ENCODE measurements at regions not wholly inside any gene's neighbourhood (a gene's known extent, or its start where the extent isn't known, plus 50 kb on each side); places are given as distances from the start of the nearest gene placed in this dataset.

DNA sequence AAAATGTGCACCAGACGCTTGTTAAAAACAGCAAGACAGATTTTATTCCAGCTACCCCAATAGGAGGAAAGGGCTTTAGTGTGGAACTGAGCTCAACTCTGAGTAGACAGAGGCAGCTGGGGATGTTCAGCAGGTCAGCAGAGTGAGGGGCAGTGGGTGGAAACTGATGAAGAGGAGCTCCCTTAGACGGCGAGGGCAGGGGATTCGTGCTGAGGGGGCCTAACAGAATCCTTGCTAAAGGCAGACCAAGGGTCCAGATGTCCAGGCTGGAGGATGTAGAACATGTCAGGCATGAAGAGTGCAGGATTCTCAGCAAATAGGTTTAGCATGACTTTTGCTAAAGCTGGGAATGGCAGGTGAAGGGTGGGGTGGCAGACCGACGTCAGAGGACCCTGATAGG, 71.9 kb upstream of the OLFM1 start:
- Histone ChIP-seq H3K27me3 (ENCODE audit: control insufficient read depth in 5 of 5, insufficient read depth in 4 of 5, low read length in 5 of 5) (peaks cover 0 to 20% (median 19%) of the 10 kb centered on the region in 5 donors), H3K4me1 (ENCODE audit: control insufficient read depth in 5 of 5, insufficient read depth in 5 of 5, low read length in 5 of 5) (no peaks in the 10 kb centered on the region), H3K4me3 (ENCODE audit: low read depth in 1 of 5, low read length in 5 of 5) (no peak overlapping the region), H3K9ac (ENCODE audit: low read length in 5 of 5) (no peak overlapping the region), H3K27ac (ENCODE audit: low read depth, low read length) (no peak overlapping the region), H3K9me3 (ENCODE audit: control insufficient read depth in 5 of 5, low read length in 5 of 5) (no peaks in the 10 kb centered on the region), H3K36me3 (ENCODE audit: control insufficient read depth in 5 of 5, insufficient read depth in 5 of 5, low read length in 5 of 5) (no peaks in the 10 kb centered on the region)

DNA sequence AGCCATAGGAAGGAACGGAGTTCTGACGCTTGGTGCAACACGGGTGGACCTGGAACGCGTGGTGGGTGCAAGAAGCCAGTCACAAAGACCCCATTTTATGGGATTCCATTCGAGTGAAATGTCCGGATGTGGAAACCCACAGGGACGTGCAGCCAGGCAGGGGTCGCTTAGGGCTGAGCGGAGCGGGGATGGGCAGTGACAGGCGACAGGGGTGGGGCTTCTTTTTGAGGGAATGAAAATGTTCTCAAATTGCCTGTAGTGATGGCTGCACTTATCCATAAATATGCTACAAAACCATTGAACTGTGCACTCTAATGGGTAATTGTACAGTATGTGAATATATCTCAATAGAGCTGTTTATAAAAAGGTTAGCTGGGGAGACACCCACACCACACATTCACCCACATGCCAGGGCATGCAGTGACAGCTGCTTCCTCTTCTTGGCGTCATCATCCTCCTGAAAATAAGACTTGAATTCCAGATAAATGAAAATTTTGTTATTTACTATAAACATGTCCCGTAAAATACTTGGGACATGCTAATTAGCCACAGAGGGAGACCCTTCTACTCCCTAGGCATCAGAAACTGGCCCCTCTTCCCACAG, 71.3 kb upstream of the OLFM1 start:
- Histone ChIP-seq H3K4me3 (ENCODE audit: low read depth in 1 of 5, low read length in 5 of 5) (no peak overlapping the region), H3K36me3 (ENCODE audit: control insufficient read depth in 5 of 5, insufficient read depth in 5 of 5, low read length in 5 of 5) (no peaks in the 10 kb centered on the region), H3K27ac (ENCODE audit: low read depth, low read length) (no peak overlapping the region), H3K9me3 (ENCODE audit: control insufficient read depth in 5 of 5, low read length in 5 of 5) (no peaks in the 10 kb centered on the region), H3K4me1 (ENCODE audit: control insufficient read depth in 5 of 5, insufficient read depth in 5 of 5, low read length in 5 of 5) (no peaks in the 10 kb centered on the region), H3K27me3 (ENCODE audit: control insufficient read depth in 5 of 5, insufficient read depth in 4 of 5, low read length in 5 of 5) (peaks cover 0 to 20% (median 14%) of the 10 kb centered on the region in 5 donors), H3K9ac (ENCODE audit: low read length in 5 of 5) (no peak overlapping the region)

GRCh38 chr9:135016876-135017275, 70.6 kb upstream of the OLFM1 start:
- peaks cover 0 to 20% (median 14%) of the 10 kb centered on the region in 5 donors for H3K27me3 ChIP-seq (ENCODE audit: control insufficient read depth in 5 of 5, insufficient read depth in 4 of 5, low read length in 5 of 5)

DNA sequence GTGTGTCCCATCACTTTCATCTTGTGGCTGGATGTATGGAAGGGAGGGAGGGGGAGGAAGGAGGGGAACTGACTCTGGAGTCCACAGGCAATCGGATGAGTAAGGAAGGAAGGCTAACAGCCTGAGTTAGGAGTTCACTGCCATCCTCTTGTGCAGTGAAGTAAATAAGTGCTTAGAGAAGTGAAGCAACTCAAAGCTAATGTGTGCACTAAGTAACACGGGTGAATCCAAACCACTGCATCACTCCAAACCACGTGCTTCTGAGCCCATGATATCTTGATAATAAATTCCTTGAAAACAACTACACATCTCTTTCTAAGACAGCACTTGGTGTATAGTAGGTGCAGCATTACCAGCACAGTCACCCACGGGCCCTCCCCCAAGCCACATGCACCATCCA, 69.6 kb upstream of the OLFM1 start:
- H3K9ac ChIP-seq (ENCODE audit: low read length in 5 of 5): no peak overlapping the region
- H3K4me3 ChIP-seq (ENCODE audit: low read depth in 1 of 5, low read length in 5 of 5): no peak overlapping the region
- H3K27me3 ChIP-seq (ENCODE audit: control insufficient read depth in 5 of 5, insufficient read depth in 4 of 5, low read length in 5 of 5): peaks cover 0 to 18% (median 13%) of the 10 kb centered on the region in 5 donors
- no peaks in the 10 kb centered on the region for H3K36me3 ChIP-seq (ENCODE audit: control insufficient read depth in 5 of 5, insufficient read depth in 5 of 5, low read length in 5 of 5)
- H3K27ac ChIP-seq (ENCODE audit: low read depth, low read length): no peak overlapping the region
- no peaks in the 10 kb centered on the region for H3K4me1 ChIP-seq (ENCODE audit: control insufficient read depth in 5 of 5, insufficient read depth in 5 of 5, low read length in 5 of 5)
- H3K9me3 ChIP-seq (ENCODE audit: control insufficient read depth in 5 of 5, low read length in 5 of 5): no peaks in the 10 kb centered on the region

More at GRCh38 chr9:135016876-135017275, 70.6 kb upstream of the OLFM1 start:
- H3K27ac ChIP-seq (ENCODE audit: low read depth, low read length): no peak overlapping the region
- no peaks in the 10 kb centered on the region for H3K9me3 ChIP-seq (ENCODE audit: control insufficient read depth in 5 of 5, low read length in 5 of 5)
- no peak overlapping the region for H3K4me3 ChIP-seq (ENCODE audit: low read depth in 1 of 5, low read length in 5 of 5)
- H3K36me3 ChIP-seq (ENCODE audit: control insufficient read depth in 5 of 5, insufficient read depth in 5 of 5, low read length in 5 of 5): no peaks in the 10 kb centered on the region
- no peaks in the 10 kb centered on the region for H3K4me1 ChIP-seq (ENCODE audit: control insufficient read depth in 5 of 5, insufficient read depth in 5 of 5, low read length in 5 of 5)
- H3K9ac ChIP-seq (ENCODE audit: low read length in 5 of 5): no peak overlapping the region

DNA sequence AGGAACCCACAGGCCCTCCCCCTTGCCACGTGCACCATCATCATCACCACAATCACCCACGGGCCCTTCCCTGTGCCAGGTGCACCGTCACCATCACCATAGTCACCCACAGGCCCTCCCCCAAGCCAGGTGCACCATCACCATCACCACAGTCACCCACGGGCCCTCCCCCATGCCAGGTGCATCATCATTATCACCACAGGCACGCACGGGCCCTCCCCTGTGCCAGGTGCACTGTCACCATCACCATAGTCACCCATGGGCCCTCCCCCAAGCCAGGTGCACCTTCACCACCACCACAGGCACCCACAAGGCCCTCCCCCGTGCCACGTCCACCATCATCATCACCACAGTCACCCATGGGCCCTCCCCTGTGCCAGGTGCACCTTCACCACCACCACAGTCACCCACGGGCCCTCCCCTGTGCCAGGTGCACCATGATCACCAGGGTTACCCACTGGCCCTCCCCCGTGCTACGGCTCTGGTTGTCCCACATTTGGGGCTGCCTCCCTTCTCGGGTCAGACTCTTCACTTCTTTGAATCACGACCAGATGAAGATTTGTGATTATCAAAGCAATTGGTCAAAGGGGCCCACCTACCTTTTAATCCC, 69.1 kb upstream of the OLFM1 start:
- no peak overlapping the region for H3K27ac ChIP-seq (ENCODE audit: low read depth, low read length)
- peaks cover 0 to 17% (median 10%) of the 10 kb centered on the region in 5 donors for H3K27me3 ChIP-seq (ENCODE audit: control insufficient read depth in 5 of 5, insufficient read depth in 4 of 5, low read length in 5 of 5)
- H3K9me3 ChIP-seq (ENCODE audit: control insufficient read depth in 5 of 5, low read length in 5 of 5): no peaks in the 10 kb centered on the region
- no peaks in the 10 kb centered on the region for H3K4me1 ChIP-seq (ENCODE audit: control insufficient read depth in 5 of 5, insufficient read depth in 5 of 5, low read length in 5 of 5)
- no peaks in the 10 kb centered on the region for H3K36me3 ChIP-seq (ENCODE audit: control insufficient read depth in 5 of 5, insufficient read depth in 5 of 5, low read length in 5 of 5)
- H3K9ac ChIP-seq (ENCODE audit: low read length in 5 of 5): no peak overlapping the region
- no peak overlapping the region for H3K4me3 ChIP-seq (ENCODE audit: low read depth in 1 of 5, low read length in 5 of 5)

DNA sequence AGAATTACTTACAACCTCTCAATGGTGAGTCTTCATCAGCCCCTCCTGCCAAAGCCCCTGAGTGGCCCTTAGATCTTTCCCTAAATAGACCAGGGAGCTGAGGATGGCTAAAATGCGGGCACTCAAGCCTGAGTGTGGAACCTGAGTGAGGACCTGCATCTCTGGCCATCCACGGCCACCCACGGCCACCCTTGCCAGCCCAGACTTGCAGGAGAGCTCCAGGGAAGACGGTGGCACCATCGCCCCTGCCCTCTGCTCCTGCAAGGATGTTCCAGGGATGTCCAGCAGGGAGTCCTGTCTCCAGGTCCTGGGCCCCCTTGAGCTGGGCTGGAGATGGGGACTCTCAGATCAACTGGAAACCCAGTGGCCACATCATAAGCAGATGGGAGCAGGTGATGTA, 68.2 kb upstream of the OLFM1 start:
- peaks cover 0 to 17% (median 8%) of the 10 kb centered on the region in 5 donors for H3K27me3 ChIP-seq (ENCODE audit: control insufficient read depth in 5 of 5, insufficient read depth in 4 of 5, low read length in 5 of 5)
- H3K9ac ChIP-seq (ENCODE audit: low read length in 5 of 5): no peak overlapping the region
- no peak overlapping the region for H3K27ac ChIP-seq (ENCODE audit: low read depth, low read length)
- H3K4me3 ChIP-seq (ENCODE audit: low read depth in 1 of 5, low read length in 5 of 5): no peak overlapping the region
- H3K36me3 ChIP-seq (ENCODE audit: control insufficient read depth in 5 of 5, insufficient read depth in 5 of 5, low read length in 5 of 5): no peaks in the 10 kb centered on the region
- H3K4me1 ChIP-seq (ENCODE audit: control insufficient read depth in 5 of 5, insufficient read depth in 5 of 5, low read length in 5 of 5): no peaks in the 10 kb centered on the region
- H3K9me3 ChIP-seq (ENCODE audit: control insufficient read depth in 5 of 5, low read length in 5 of 5): no peaks in the 10 kb centered on the region

GRCh38 chr9:135020481-135021392, 66.7 kb upstream of the OLFM1 start:
- Histone ChIP-seq H3K27ac (ENCODE audit: low read depth, low read length) (no peak overlapping the region), H3K4me3 (ENCODE audit: low read depth in 1 of 5, low read length in 5 of 5) (no peak overlapping the region), H3K9ac (ENCODE audit: low read length in 5 of 5) (no peak overlapping the region), H3K9me3 (ENCODE audit: control insufficient read depth in 5 of 5, low read length in 5 of 5) (no peaks in the 10 kb centered on the region), H3K4me1 (ENCODE audit: control insufficient read depth in 5 of 5, insufficient read depth in 5 of 5, low read length in 5 of 5) (no peaks in the 10 kb centered on the region), H3K27me3 (ENCODE audit: control insufficient read depth in 5 of 5, insufficient read depth in 4 of 5, low read length in 5 of 5) (peaks cover 0 to 14% (median 5%) of the 10 kb centered on the region in 5 donors), H3K36me3 (ENCODE audit: control insufficient read depth in 5 of 5, insufficient read depth in 5 of 5, low read length in 5 of 5) (no peaks in the 10 kb centered on the region)

GRCh38 chr9:135021393-135021789, 66.1 kb upstream of the OLFM1 start:
- Histone ChIP-seq H3K4me1 (ENCODE audit: control insufficient read depth in 5 of 5, insufficient read depth in 5 of 5, low read length in 5 of 5) (no peaks in the 10 kb centered on the region), H3K36me3 (ENCODE audit: control insufficient read depth in 5 of 5, insufficient read depth in 5 of 5, low read length in 5 of 5) (no peaks in the 10 kb centered on the region), H3K4me3 (ENCODE audit: low read depth in 1 of 5, low read length in 5 of 5) (no peak overlapping the region), H3K9ac (ENCODE audit: low read length in 5 of 5) (no peak overlapping the region), H3K9me3 (ENCODE audit: control insufficient read depth in 5 of 5, low read length in 5 of 5) (no peaks in the 10 kb centered on the region), H3K27me3 (ENCODE audit: control insufficient read depth in 5 of 5, insufficient read depth in 4 of 5, low read length in 5 of 5) (peaks cover 0 to 14% (median 5%) of the 10 kb centered on the region in 5 donors), H3K27ac (ENCODE audit: low read depth, low read length) (no peak overlapping the region)

DNA sequence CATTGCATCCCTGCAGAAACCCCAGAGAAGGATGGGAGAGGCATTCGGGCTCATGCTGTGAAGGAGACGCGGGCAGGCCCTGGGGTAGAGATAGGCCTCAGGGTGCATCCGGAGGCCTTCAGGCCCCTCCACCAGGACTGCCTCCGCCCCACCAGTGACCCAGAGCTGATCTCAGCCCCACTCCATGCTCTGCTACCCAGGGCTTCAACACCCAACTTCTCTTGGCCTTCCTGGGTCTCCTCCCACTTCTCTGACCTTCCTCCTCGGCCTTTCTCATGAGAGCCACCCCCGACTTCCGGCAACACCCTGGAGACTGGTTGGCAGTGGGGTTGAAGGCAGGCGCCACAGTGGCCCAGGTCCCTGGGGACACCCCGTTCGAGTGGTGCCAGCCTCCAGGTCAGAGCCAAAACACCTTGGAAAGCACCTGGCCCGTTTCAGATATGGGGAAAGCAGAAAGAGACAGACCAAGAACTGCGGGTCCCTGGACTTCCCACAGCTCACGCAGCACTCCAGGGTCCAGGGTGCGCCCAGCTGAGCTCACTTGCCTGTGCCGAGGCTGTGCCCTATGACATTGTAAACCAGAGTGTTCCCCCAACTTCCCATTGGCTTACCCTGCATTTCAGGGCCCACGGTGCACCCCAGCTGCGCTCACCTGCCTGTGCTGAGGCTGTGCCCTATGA, 65.1 kb upstream of the OLFM1 start:
- H3K9ac ChIP-seq (ENCODE audit: low read length in 5 of 5): no peak overlapping the region
- H3K4me3 ChIP-seq (ENCODE audit: low read depth in 1 of 5, low read length in 5 of 5): no peak overlapping the region
- no peaks in the 10 kb centered on the region for H3K36me3 ChIP-seq (ENCODE audit: control insufficient read depth in 5 of 5, insufficient read depth in 5 of 5, low read length in 5 of 5)
- peaks cover 0 to 4% (median 0%) of the 10 kb centered on the region in 5 donors for H3K9me3 ChIP-seq (ENCODE audit: control insufficient read depth in 5 of 5, low read length in 5 of 5)
- H3K27ac ChIP-seq (ENCODE audit: low read depth, low read length): no peak overlapping the region
- no peaks in the 10 kb centered on the region for H3K4me1 ChIP-seq (ENCODE audit: control insufficient read depth in 5 of 5, insufficient read depth in 5 of 5, low read length in 5 of 5)
- peaks cover 0 to 9% (median 5%) of the 10 kb centered on the region in 5 donors for H3K27me3 ChIP-seq (ENCODE audit: control insufficient read depth in 5 of 5, insufficient read depth in 4 of 5, low read length in 5 of 5)

Measured in subcutaneous abdominal adipose tissue (tissue), 5 donors.